NCI-H460 (cell line): ENCODE measurements at regions not wholly inside any gene's neighbourhood (a gene's known extent, or its start where the extent isn't known, plus 50 kb on each side); places are given as distances from the start of the nearest gene placed in this dataset.
"Not testable (repeated sequence)": the region's sequence is repeated elsewhere in the genome, so short reads cannot be mapped to it uniquely, and the experiment has no call there.

ENCODE experiments used
- DNase-seq: peaks from one replicate; pipeline ENCODE4 v3.0.0-alpha.2; 2016; ENCODE audit warnings: low read depth; ENCODE audit errors: extremely low read depth

GRCh38 chr6:50457351-50457750, 256.0 kb upstream of the TFAP2D start:
- no peak for DNase-seq

DNA sequence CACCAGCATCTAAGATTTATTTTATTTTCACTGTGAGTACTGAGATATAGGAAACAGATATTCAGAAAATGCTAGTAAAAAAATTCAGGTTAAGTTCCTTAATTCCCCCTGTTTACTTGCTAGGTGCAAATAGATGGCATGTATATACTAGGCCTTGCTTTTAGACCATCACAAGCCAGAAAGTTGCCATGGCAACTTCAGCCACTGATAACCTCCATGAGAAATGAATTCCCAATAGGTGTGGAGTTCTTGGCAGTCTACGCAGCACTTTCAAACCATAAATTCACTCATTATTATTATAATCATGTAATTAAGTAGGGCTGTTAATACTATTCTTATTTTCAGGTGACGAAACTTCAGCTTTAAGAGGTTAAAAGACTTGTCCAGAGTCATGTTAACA, 251.6 kb upstream of the TFAP2D start:
- DNase-seq, result no peak

DNA sequence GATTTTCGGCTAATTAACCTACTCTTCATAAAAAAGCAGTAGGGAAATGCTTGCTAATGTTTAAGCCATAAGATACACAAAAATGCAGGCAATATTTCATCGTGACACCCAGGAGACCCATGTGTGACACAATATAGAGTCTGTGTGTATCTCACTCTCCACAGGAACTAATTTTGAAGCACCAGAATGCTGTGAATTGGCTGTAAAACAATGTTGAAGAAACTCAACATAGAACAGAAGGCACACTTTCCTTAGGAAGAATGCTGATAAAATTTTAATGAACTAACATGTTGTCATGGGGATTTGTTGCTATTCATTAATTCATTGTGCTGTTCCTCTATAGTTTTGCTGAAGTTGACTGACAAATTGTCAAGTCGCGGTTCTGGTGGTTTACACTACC, 249.4 kb upstream of the TFAP2D start:
- no peak for DNase-seq

DNA sequence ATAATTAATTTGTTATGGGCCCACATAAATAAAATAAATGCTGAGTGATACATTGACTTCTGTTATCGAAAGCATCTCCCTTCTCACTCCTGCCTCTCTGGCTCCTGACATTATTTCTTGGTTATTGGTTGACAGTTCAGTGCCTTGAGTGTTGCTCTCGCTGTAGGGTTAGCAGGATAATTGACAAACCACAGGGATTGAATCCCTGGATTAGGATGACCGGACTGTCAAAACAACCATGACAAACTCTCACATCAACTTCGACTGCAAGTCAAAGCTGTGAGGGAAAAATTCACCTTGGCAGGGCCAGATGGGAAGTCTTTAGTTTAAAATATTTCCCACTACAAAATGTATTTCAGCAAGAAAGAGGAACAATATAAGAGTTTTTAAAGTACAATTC, 245.4 kb upstream of the TFAP2D start:
- no peak for DNase-seq

DNA sequence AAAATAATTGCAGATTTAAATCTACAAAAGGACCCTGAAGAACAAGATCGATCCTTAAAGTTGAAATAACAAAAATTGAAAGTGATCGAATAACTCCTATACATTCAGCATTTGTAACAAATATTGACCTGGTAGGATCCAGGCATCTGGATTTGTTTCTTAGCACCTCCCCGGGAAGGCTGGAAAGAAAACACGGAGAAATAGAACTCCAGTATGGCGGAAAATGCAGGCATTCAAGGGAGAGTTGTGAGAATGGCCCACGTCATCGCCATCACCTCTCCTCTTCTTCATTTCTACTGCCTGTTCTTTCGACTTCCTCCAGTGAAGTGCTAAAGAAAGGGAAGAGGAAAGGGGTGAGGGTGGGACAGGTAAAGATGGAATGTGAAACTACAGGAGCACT, 242.3 kb upstream of the TFAP2D start:
- no peak for DNase-seq

DNA sequence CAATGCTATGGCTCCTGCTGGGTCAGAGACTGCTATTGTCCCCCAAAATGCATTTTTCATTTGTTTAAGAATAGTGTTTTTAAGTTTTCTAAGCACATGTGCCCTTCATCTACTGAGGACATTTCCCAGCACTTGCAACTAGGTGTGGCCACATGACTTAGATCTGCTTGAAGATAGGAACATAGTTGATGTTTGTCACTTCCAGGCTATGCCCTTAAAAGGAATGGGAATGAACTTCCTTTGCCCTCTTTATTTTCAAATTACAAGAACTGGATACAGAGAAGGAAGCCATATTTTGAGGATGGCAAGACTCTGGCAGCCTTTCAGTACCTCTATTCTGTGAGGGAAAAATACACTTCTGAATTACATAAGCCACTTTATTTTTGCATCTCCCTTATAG, 203.0 kb upstream of the TFAP2D start:
- no peak for DNase-seq

GRCh38 chr6:50520326-50521266, 192.7 kb upstream of the TFAP2D start:
- DNase-seq, result no peak

DNA sequence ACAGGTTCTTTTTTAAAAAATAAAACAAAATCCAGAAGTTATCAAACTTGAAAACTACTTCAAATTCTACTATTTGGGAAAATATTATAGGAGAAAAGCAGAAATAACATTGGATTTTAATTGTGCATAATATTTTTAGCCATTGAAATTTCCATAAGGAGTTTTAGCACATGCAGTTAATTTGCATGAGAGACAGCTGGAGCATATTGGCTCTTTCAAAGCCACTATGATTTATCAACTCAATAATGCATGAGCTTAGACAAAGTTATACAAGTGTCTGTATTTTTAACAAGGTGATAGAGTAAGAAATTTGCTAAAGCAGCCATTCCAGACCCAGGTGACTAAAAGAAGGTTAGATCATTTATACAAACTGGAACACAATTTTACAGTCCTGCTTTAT, 189.0 kb upstream of the TFAP2D start:
- DNase-seq, result no peak

- no peak for DNase-seq
These were observed 185.3 kb upstream of the TFAP2D start for GRCh38 chr6:50527985-50528384.

- DNase-seq, result no peak
These were observed 173.9 kb upstream of the TFAP2D start for GRCh38 chr6:50539447-50539846.

- DNase-seq, result no peak
These were observed 171.4 kb upstream of the TFAP2D start for GRCh38 chr6:50541941-50542340.

GRCh38 chr6:50543666-50544065, 169.7 kb upstream of the TFAP2D start:
- no peak for DNase-seq

DNA sequence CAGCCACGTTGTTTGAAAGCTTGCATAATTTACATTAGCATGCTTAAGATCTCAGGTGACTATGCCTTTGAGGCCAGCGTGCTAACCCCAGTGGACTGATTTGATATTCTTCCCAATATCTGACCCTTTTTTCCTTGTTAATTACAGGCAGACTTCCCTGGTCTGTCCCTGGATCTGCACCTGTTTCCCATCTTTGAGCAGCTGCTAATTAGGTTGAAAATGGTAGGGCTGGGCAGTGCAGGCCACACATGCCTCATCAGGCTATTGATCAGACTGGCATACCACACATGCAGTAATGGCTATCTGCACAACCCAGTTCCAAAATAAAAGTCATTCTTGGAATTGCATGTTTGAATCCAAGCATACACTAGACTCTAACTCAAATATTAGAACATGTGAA, 164.3 kb upstream of the TFAP2D start:
- no peak for DNase-seq

DNA sequence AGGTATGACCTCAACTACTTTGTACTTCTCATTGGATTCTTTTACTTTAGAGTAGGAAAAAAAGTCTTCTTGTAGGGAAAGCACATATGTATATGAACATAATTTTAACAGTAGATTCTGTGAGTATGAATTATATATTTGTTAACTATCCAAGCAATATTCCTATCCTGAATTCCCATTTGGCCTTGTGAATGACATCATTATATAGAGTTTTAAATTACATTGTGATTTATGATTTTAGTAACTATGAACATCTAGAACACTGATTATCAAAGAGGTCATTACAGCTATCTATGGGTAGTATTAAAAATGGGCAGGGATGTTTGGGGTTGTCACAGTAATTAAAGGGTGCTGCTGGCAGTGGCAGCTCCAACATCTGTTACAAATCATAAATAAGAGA, 163.9 kb upstream of the TFAP2D start:
- no peak for DNase-seq

GRCh38 chr6:50555982-50556381, 157.3 kb upstream of the TFAP2D start:
- DNase-seq, result no peak

DNA sequence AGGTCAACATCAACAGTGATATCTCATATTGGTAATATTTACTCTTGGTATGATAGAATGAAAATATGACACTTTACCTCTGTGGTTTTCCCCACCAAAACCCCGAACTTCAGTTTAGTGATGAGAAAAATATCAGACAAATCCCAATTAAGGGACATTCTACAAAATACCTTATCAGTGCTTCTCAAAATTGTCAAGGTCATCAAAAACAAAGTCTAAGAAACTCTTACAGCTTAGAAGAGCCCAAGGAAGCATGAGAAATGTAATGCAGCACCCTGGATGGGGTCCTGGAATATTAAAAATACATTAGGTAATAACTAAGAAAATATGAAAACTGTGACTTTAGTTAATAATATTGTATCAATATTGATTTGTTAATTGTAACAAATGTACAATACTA, 148.3 kb upstream of the TFAP2D start:
- no peak for DNase-seq

- DNase-seq, result not testable (repeated sequence)
These were observed 142.1 kb upstream of the TFAP2D start for GRCh38 chr6:50571230-50571629.

- no peak for DNase-seq
These were observed 127.6 kb upstream of the TFAP2D start for GRCh38 chr6:50585441-50586330.

- no peak for DNase-seq
These were observed 127.0 kb upstream of the TFAP2D start for GRCh38 chr6:50586331-50586675.

GRCh38 chr6:50589751-50590470, 123.4 kb upstream of the TFAP2D start:
- DNase-seq, result no peak

DNA sequence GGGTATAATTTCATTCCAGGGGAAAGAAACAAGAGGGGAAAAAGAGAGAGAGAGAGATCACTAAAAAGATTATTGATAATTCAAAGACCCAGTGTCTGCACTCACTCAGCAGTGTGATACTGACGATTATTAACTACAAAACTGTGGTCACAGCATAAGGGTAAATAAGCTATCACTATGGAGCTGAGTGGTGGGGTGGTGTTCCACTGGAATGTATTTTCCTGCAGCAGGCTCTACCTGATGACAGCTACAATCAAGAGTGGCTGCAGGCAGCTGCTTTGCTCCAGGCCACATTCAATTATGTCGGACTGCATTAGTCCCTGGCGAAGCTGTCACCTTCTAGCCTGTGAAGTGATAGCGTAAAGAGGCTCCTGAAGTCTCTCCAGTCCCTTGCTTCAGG, 122.2 kb upstream of the TFAP2D start:
- no peak for DNase-seq
